ENCODE measurements at regions not wholly inside any gene's neighbourhood (a gene's known extent, or its start where the extent isn't known, plus 50 kb on each side); places are given as distances from the start of the nearest gene placed in this dataset.

DNA sequence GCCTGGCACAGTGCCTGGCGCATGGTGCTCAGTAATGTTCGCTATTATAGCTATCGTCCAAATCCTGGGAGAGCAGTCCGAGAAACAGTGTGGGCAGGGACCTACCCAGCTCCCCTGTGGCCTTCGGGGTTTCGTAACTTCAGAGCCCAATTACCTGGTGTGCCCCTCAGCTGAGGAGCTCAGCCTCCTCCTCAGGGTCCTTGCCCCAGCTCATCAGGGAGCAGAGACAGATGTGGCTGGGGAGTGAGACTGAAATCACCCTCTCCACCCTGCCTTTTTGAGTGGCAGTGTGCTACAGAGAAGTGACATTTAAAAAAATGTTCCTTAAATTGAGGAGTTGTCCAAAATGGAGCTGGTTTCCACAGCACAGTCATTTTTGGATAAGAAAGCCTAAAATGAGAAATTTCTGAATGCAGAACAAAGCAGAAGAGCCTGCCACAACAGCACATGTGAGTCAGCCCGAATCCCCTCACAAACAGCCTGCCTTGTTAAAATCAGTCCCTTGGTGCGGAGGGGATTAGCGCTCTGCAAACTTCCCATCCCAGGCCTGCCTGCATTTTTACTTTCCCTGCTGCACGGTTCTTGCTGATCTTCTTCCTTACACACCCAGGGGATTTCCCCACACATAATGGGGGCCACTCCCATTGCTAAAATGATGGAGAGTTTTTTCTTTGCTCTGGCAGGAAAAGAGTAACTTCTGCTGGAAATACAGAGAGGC lies 78.1 kb upstream of the PITX1 start:
- Histone ChIP-seq H3K9ac (ENCODE audit: low read length) (no peak overlapping the region), H3K36me3 (ENCODE audit: control insufficient read depth, insufficient read depth, low read length) (no peaks in the 10 kb centered on the region), H3K9me3 (ENCODE audit: control insufficient read depth, low read length) (no peaks in the 10 kb centered on the region), H3K4me1 (ENCODE audit: control insufficient read depth, insufficient read depth, low read length) (peaks cover 11% of the 10 kb centered on the region), H3K27me3 (ENCODE audit: control insufficient read depth, insufficient read depth, low read length) (no peaks in the 10 kb centered on the region), H3K4me3 (ENCODE audit: low read length) (no peak overlapping the region)

GRCh38 chr5:135110785-135111596 lies 77.0 kb upstream of the PITX1 start:
- no peaks in the 10 kb centered on the region for H3K9me3 ChIP-seq (ENCODE audit: control insufficient read depth, low read length)
- peaks cover 8% of the 10 kb centered on the region for H3K4me1 ChIP-seq (ENCODE audit: control insufficient read depth, insufficient read depth, low read length)
- H3K27me3 ChIP-seq (ENCODE audit: control insufficient read depth, insufficient read depth, low read length): no peaks in the 10 kb centered on the region
- no peaks in the 10 kb centered on the region for H3K36me3 ChIP-seq (ENCODE audit: control insufficient read depth, insufficient read depth, low read length)
- no peak overlapping the region for H3K4me3 ChIP-seq (ENCODE audit: low read length)
- no peak overlapping the region for H3K9ac ChIP-seq (ENCODE audit: low read length)

- no peaks in the 10 kb centered on the region for H3K27me3 ChIP-seq (ENCODE audit: control insufficient read depth, insufficient read depth, low read length)
- H3K9me3 ChIP-seq (ENCODE audit: control insufficient read depth, low read length): no peaks in the 10 kb centered on the region
- H3K36me3 ChIP-seq (ENCODE audit: control insufficient read depth, insufficient read depth, low read length): no peaks in the 10 kb centered on the region
- H3K9ac ChIP-seq (ENCODE audit: low read length): no peak overlapping the region
- H3K4me1 ChIP-seq (ENCODE audit: control insufficient read depth, insufficient read depth, low read length): peaks cover 4% of the 10 kb centered on the region
- H3K4me3 ChIP-seq (ENCODE audit: low read length): no peak overlapping the region
These were observed 75.0 kb upstream of the PITX1 start for GRCh38 chr5:135108992-135109391.

DNA sequence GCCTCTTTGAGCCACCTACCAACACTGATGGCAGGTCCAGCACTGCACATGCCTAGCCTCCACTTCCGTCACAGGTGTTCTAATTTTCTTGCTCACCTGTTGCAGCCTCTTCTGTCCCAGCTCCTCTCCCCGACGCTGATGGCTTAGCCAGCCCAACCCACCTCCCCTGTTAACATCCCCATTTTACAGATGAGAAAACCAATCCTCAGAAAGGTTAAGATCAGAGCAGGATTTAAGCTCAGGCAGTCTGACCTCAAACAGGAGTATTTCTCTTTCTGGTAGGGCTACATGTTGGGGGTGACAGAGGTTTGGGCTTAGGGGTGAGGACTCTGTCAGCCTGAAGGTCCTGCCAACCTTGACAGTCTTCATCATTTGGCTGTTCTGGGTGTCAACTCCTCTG lies 74.5 kb upstream of the PITX1 start:
- Histone ChIP-seq H3K9me3 (ENCODE audit: control insufficient read depth, low read length) (no peaks in the 10 kb centered on the region), H3K9ac (ENCODE audit: low read length) (no peak overlapping the region), H3K36me3 (ENCODE audit: control insufficient read depth, insufficient read depth, low read length) (no peaks in the 10 kb centered on the region), H3K4me3 (ENCODE audit: low read length) (no peak overlapping the region), H3K27me3 (ENCODE audit: control insufficient read depth, insufficient read depth, low read length) (no peaks in the 10 kb centered on the region), H3K4me1 (ENCODE audit: control insufficient read depth, insufficient read depth, low read length) (peaks cover 4% of the 10 kb centered on the region)

- Histone ChIP-seq H3K9me3 (ENCODE audit: control insufficient read depth, low read length) (no peaks in the 10 kb centered on the region), H3K9ac (ENCODE audit: low read length) (no peak overlapping the region), H3K4me3 (ENCODE audit: low read length) (no peak overlapping the region), H3K36me3 (ENCODE audit: control insufficient read depth, insufficient read depth, low read length) (no peaks in the 10 kb centered on the region), H3K4me1 (ENCODE audit: control insufficient read depth, insufficient read depth, low read length) (peaks cover 4% of the 10 kb centered on the region), H3K27me3 (ENCODE audit: control insufficient read depth, insufficient read depth, low read length) (no peaks in the 10 kb centered on the region)
These were observed 74.0 kb upstream of the PITX1 start for GRCh38 chr5:135107986-135108385.

DNA sequence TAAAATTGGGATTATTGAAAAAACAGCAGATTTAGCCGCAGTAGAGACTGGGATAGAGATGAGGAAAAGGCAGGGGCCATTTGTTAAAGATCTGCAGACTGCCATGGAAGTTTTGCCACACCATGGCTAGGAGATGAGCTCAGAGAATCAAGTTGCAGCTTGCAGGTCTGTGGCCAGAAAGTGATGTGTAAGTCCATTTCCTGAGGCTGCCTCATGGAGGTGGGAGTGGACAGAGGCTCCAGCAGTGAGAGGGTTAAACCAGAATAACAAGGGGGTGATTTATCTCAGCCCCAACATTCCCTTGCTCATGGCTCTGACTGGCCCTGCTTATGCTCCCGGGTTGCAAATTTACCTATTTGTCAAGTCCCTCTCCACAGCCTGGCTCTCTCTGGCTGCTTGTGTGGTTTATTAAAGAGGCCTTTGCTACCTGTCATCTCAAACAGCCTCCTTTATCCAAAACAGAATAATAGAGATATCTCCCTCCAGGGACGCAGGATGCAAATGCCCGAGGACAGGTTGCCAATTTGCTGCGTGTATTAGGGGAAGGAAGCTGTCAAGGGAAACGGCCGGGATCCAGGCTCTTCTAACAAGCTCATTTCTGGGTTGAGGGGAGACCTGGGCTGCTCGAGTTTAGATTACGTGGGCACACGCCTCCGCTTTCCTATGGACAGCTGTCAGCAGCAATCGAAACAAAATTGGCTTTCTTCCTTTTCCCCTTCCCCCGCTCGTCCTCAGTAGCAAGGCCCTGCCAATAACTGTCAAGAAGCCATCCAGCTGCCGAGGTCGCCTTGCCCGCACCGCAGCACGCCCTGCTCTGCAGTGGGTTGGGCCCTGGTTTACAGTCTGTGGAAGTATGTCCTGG lies 72.8 kb upstream of the PITX1 start:
- H3K9ac ChIP-seq (ENCODE audit: low read length): no peak overlapping the region
- H3K9me3 ChIP-seq (ENCODE audit: control insufficient read depth, low read length): no peaks in the 10 kb centered on the region
- no peaks in the 10 kb centered on the region for H3K27me3 ChIP-seq (ENCODE audit: control insufficient read depth, insufficient read depth, low read length)
- no peak overlapping the region for H3K4me3 ChIP-seq (ENCODE audit: low read length)
- peaks cover 4% of the 10 kb centered on the region for H3K4me1 ChIP-seq (ENCODE audit: control insufficient read depth, insufficient read depth, low read length)
- no peaks in the 10 kb centered on the region for H3K36me3 ChIP-seq (ENCODE audit: control insufficient read depth, insufficient read depth, low read length)

- Histone ChIP-seq H3K9ac (ENCODE audit: low read length) (no peak overlapping the region), H3K4me3 (ENCODE audit: low read length) (no peak overlapping the region)
These were observed 72.1 kb upstream of the PITX1 start for GRCh38 chr5:135106136-135106535.

DNA sequence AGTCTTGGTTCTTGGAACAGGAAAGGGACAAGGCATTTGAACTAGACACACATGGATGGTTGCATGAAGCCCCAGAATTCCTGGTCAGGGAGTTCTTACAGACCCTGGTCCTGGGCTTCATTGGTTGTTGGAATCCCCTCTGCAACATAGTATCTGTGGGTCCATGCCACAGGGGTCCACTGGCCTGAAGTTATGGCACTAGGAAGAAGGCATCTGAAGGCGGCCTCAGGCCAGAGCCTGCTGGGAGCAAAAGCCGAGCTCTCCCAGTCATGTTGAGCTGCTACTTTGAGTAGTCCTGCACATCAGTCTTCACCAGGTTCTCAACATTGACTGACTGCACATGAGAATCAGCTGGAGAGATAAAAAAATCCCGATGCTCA lies 71.1 kb upstream of the PITX1 start:
- Histone ChIP-seq H3K9me3 (ENCODE audit: control insufficient read depth, low read length) (no peaks in the 10 kb centered on the region), H3K36me3 (ENCODE audit: control insufficient read depth, insufficient read depth, low read length) (no peaks in the 10 kb centered on the region), H3K27me3 (ENCODE audit: control insufficient read depth, insufficient read depth, low read length) (no peaks in the 10 kb centered on the region), H3K4me3 (ENCODE audit: low read length) (no peak overlapping the region), H3K9ac (ENCODE audit: low read length) (no peak overlapping the region), H3K4me1 (ENCODE audit: control insufficient read depth, insufficient read depth, low read length) (no peaks in the 10 kb centered on the region)

More at GRCh38 chr5:135106136-135106535, 72.1 kb upstream of the PITX1 start:
- H3K4me1 ChIP-seq (ENCODE audit: control insufficient read depth, insufficient read depth, low read length): no peaks in the 10 kb centered on the region
- no peaks in the 10 kb centered on the region for H3K36me3 ChIP-seq (ENCODE audit: control insufficient read depth, insufficient read depth, low read length)
- no peaks in the 10 kb centered on the region for H3K27me3 ChIP-seq (ENCODE audit: control insufficient read depth, insufficient read depth, low read length)
- H3K9me3 ChIP-seq (ENCODE audit: control insufficient read depth, low read length): no peaks in the 10 kb centered on the region

- Histone ChIP-seq H3K9me3 (ENCODE audit: control insufficient read depth, low read length) (no peaks in the 10 kb centered on the region), H3K36me3 (ENCODE audit: control insufficient read depth, insufficient read depth, low read length) (no peaks in the 10 kb centered on the region), H3K27me3 (ENCODE audit: control insufficient read depth, insufficient read depth, low read length) (no peaks in the 10 kb centered on the region), H3K4me3 (ENCODE audit: low read length) (no peak overlapping the region), H3K9ac (ENCODE audit: low read length) (no peak overlapping the region), H3K4me1 (ENCODE audit: control insufficient read depth, insufficient read depth, low read length) (no peaks in the 10 kb centered on the region)
These were observed 69.5 kb upstream of the PITX1 start for GRCh38 chr5:135103575-135103853.

- no peaks in the 10 kb centered on the region for H3K36me3 ChIP-seq (ENCODE audit: control insufficient read depth, insufficient read depth, low read length)
- H3K4me1 ChIP-seq (ENCODE audit: control insufficient read depth, insufficient read depth, low read length): no peaks in the 10 kb centered on the region
- H3K9ac ChIP-seq (ENCODE audit: low read length): no peak overlapping the region
- no peaks in the 10 kb centered on the region for H3K27me3 ChIP-seq (ENCODE audit: control insufficient read depth, insufficient read depth, low read length)
- no peak overlapping the region for H3K4me3 ChIP-seq (ENCODE audit: low read length)
- no peaks in the 10 kb centered on the region for H3K9me3 ChIP-seq (ENCODE audit: control insufficient read depth, low read length)
These were observed 68.9 kb upstream of the PITX1 start for GRCh38 chr5:135102716-135103574.

GRCh38 chr5:135100431-135100830 lies 66.4 kb upstream of the PITX1 start:
- Histone ChIP-seq H3K36me3 (ENCODE audit: control insufficient read depth, insufficient read depth, low read length) (no peaks in the 10 kb centered on the region), H3K4me3 (ENCODE audit: low read length) (no peak overlapping the region), H3K9me3 (ENCODE audit: control insufficient read depth, low read length) (no peaks in the 10 kb centered on the region), H3K9ac (ENCODE audit: low read length) (no peak overlapping the region), H3K4me1 (ENCODE audit: control insufficient read depth, insufficient read depth, low read length) (no peaks in the 10 kb centered on the region), H3K27me3 (ENCODE audit: control insufficient read depth, insufficient read depth, low read length) (peaks cover 5% of the 10 kb centered on the region)
